ENCODE measurements at regions not wholly inside any gene's neighbourhood (a gene's known extent, or its start where the extent isn't known, plus 50 kb on each side); places are given as distances from the start of the nearest gene placed in this dataset.

DNA sequence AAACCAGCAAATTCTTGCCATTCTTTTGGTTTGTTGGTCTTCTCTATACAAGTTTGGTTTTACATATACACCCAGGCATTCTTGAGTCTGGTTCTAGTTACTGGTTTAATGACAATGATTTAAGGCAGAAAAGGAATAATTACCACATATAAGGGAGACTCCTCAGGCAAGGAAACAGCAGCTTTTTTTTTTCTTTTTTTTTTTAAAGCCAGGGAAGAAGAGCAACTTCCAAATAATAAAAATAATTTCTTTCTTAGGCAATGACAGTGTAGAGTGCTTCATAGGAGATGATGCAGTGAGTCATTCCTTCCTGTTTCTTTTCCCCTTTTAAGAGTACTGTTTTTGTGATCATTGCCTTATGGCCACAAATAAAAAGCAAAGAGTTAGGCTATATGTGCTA is 289.7 kb downstream of the DKK2 start:
- TF ChIP-seq CTCF (IDR thresholded peaks at IDR 0.05) (no peak), POLR2A (IDR thresholded peaks at IDR 0.05) (no peak)
